Lower lobe of right lung (tissue), 2 donors: ENCODE measurements at regions not wholly inside any gene's neighbourhood (a gene's known extent, or its start where the extent isn't known, plus 50 kb on each side); places are given as distances from the start of the nearest gene placed in this dataset.

ENCODE experiments used
- ATAC-seq, 2 donors: fragments of 200-7000 bp; cut with Tn5 transposase; one replicate each; pipeline ENCODE4 v1.9.1; 2020 to 2022; ENCODE audit warnings: mild to moderate bottlenecking in 2 of 2, moderate library complexity in 2 of 2
- DNase-seq: peaks from one replicate; pipeline ENCODE4 v3.0.0-alpha.2; 2020
- H3K27ac ChIP-seq: fragments of 200-600 bp; one replicate; pipeline ENCODE4 v1.8.0; 2022
- H3K27me3 ChIP-seq: fragments of 200-600 bp; one replicate; pipeline ENCODE4 v1.8.0; 2022; ENCODE audit warnings: low read depth
- H3K36me3 ChIP-seq: fragments of 200-600 bp; one replicate; pipeline ENCODE4 v1.8.0; 2022; ENCODE audit warnings: mild to moderate bottlenecking
- H3K4me1 ChIP-seq: fragments of 200-600 bp; one replicate; pipeline ENCODE4 v1.8.0; 2022
- H3K4me3 ChIP-seq: fragments of 200-600 bp; one replicate; pipeline ENCODE4 v1.8.0; 2022; ENCODE audit warnings: mild to moderate bottlenecking
- H3K9me3 ChIP-seq: fragments of 200-600 bp; one replicate; pipeline ENCODE4 v1.8.0; 2022
- CTCF ChIP-seq: fragments of 200-600 bp; IDR thresholded peaks from one replicate; pipeline ENCODE4 v1.8.0; 2022; ENCODE audit warnings: antibody characterized with exemption, mild to moderate bottlenecking
- intact Hi-C: fragments of 100-400 bp; cut with DNase I; formaldehyde crosslinking; loops from one replicate; pipeline ENCODE4 v1.11.0; 2022
- donor health status: DM: no; HTN: yes; CAD: no; lungs with severe emphysema.

- no peak overlapping the region for H3K27ac ChIP-seq
- ATAC-seq (no peak), DNase-seq (no peak)
- no peaks in the 10 kb centered on the region for H3K36me3 ChIP-seq
- H3K9me3 ChIP-seq: no peaks in the 10 kb centered on the region
- H3K27me3 ChIP-seq: no peaks in the 10 kb centered on the region
- TF ChIP-seq CTCF: no peak
- H3K4me1 ChIP-seq: no peaks in the 10 kb centered on the region
- intact Hi-C loops: no loop called here
- no peak overlapping the region for H3K4me3 ChIP-seq
These were observed 615.1 kb downstream of the TLE1 start for GRCh38 chr9:81074221-81074620.

GRCh38 chr9:81073821-81074220 lies 615.5 kb downstream of the TLE1 start:
- Histone ChIP-seq H3K36me3 (no peaks in the 10 kb centered on the region), H3K27me3 (no peaks in the 10 kb centered on the region), H3K4me1 (no peaks in the 10 kb centered on the region), H3K27ac (no peak overlapping the region), H3K9me3 (no peaks in the 10 kb centered on the region), H3K4me3 (no peak overlapping the region)
- intact Hi-C loops: no loop called here
- no peak for TF ChIP-seq CTCF
- ATAC-seq (no peak), DNase-seq (no peak)

GRCh38 chr9:81072758-81073157 lies 616.6 kb downstream of the TLE1 start:
- ATAC-seq (no peak), DNase-seq (no peak)
- Histone ChIP-seq H3K27me3 (no peaks in the 10 kb centered on the region), H3K27ac (no peak overlapping the region), H3K9me3 (no peaks in the 10 kb centered on the region), H3K36me3 (no peaks in the 10 kb centered on the region), H3K4me1 (no peaks in the 10 kb centered on the region), H3K4me3 (no peak overlapping the region)
- TF ChIP-seq CTCF: no peak
- intact Hi-C loops: no loop called here

DNA sequence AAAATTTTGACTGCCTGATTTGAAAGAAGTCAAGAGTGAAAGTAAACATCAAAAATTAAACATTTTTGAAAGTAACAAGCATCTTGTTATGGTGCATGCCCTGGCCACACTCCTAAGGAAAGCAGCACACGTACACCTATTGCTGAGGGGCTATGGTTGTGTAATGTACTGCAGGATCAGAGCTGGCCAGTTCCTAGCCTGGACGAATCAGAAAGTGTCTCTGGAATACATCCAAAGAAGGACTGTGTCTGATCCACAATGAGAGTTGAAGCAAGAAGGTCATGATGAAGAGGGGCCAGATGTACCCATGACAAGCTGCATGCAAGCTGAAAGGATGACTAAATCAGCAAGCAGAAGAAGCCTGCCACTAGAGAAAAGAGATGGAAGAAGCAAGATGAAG lies 618.2 kb downstream of the TLE1 start:
- Histone ChIP-seq H3K9me3 (no peaks in the 10 kb centered on the region), H3K27ac (no peak overlapping the region), H3K4me1 (no peaks in the 10 kb centered on the region), H3K36me3 (no peaks in the 10 kb centered on the region), H3K4me3 (no peak overlapping the region), H3K27me3 (no peaks in the 10 kb centered on the region)
- intact Hi-C loops: no loop called here
- no peak for ATAC-seq
- DNase-seq: no peak
- no peak for TF ChIP-seq CTCF

DNA sequence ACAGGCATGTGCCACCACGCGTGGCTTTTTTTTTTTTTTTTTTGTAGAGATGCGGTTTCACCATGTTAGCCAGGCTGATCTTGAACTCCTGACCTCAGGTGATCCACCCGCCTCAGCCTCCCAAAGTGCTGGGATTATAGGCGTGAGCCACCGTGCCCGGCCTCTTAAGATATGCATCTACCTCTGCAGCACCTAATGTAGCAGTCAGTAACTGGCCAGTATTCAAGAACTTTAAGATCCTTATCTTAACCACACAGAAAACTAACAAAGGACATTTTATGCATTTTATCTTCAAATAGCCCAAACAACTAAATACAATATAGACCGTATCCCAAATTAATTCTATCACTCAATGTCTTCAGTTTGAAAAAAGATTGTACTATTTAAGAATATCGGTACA lies 618.7 kb downstream of the TLE1 start:
- no peak for ATAC-seq
- no peak overlapping the region for H3K4me3 ChIP-seq
- TF ChIP-seq CTCF: no peak

DNA sequence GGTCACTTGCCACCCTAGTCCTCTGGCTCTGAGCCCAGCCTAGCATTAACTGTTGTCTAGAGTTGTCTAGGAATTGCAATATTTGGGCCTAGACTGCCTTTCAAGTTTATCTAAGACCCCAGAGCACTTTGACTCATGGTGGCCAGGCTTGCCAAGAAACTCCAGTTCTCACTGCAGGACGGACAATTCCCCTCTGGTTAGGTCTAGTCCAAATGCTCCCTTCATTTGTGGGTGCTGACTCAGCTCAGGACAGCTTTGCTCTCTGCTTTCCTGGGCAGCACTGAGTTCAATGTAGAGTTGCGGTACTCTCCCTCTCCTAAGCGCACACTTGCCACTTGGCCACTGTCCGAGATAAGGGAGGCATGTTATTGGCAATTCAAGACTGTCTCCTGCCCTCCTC lies 619.4 kb downstream of the TLE1 start:
- intact Hi-C loops: no loop called here
- ATAC-seq: no peak

More for the DNA sequence above, 618.7 kb downstream of the TLE1 start:
- H3K27ac ChIP-seq: no peak overlapping the region
- H3K36me3 ChIP-seq: no peaks in the 10 kb centered on the region
- no peaks in the 10 kb centered on the region for H3K27me3 ChIP-seq
- H3K9me3 ChIP-seq: no peaks in the 10 kb centered on the region
- no peaks in the 10 kb centered on the region for H3K4me1 ChIP-seq
- no peak for DNase-seq
- intact Hi-C loops: no loop called here

More for the DNA sequence above, 619.4 kb downstream of the TLE1 start:
- no peak overlapping the region for H3K27ac ChIP-seq
- H3K27me3 ChIP-seq: no peaks in the 10 kb centered on the region
- H3K9me3 ChIP-seq: no peaks in the 10 kb centered on the region
- TF ChIP-seq CTCF: no peak
- DNase-seq: no peak
- H3K36me3 ChIP-seq: no peaks in the 10 kb centered on the region
- H3K4me3 ChIP-seq: no peak overlapping the region
- no peaks in the 10 kb centered on the region for H3K4me1 ChIP-seq
